IMR-90 (cell line): ENCODE measurements at regions not wholly inside any gene's neighbourhood (a gene's known extent, or its start where the extent isn't known, plus 50 kb on each side); places are given as distances from the start of the nearest gene placed in this dataset.

ENCODE experiments used
- ATAC-seq: fragments of 200-7000 bp; cut with Tn5 transposase; 2 replicates; pipeline ENCODE4 v1.9.1; 2020; ENCODE audit warnings: low read depth, mild to moderate bottlenecking, moderate library complexity
- BruUV-seq: library from RNA; stranded (reverse); fragments of 400-500 nt; replicated peaks from 2 replicates; lab custom pipeline; 2021; lab: Mats Ljungman, UMichigan
- CTCF ChIA-PET: fragments of 300-600 bp; formaldehyde crosslinking; extraction: SDS; loops from one replicate; lab custom pipeline; 2021; ENCODE audit warnings: antibody characterized with exemption; lab: Yijun Ruan, JAX
- POLR2A ChIA-PET: fragments of 300-600 bp; sonication (Branson Sonifier 250); formaldehyde crosslinking; loops from one replicate; lab custom pipeline; 2022; ENCODE audit warnings: antibody characterized with exemption; ENCODE audit not compliant: unreplicated experiment; lab: Charles Lee
- DNase-seq: peaks from one replicate; pipeline ENCODE4 v3.0.0; 2013
- H2AFZ ChIP-seq: replicated peaks from 2 replicates; pipeline ENCODE3; 2013; ENCODE audit warnings: low read length, mild to moderate bottlenecking; ENCODE audit not compliant: poor library complexity
- H2AK5ac ChIP-seq: 2 replicates; pipeline ENCODE4 v1.6.1; 2013; ENCODE audit warnings: low read depth, low read length, inconsistent platforms
- H2AK9ac ChIP-seq: replicated peaks from 2 replicates; pipeline ENCODE3; 2013; ENCODE audit warnings: mild to moderate bottlenecking, low read depth, low read length, moderate library complexity; ENCODE audit not compliant: poor library complexity
- H2BK120ac ChIP-seq: 2 replicates; pipeline ENCODE4 v1.6.1; 2013; ENCODE audit warnings: low read depth, low read length, inconsistent platforms
- H2BK15ac ChIP-seq: 3 replicates; pipeline ENCODE4 v1.6.1; 2013; ENCODE audit warnings: low read depth, low read length, inconsistent platforms
- H2BK20ac ChIP-seq: 2 replicates; pipeline ENCODE4 v1.6.1; 2013; ENCODE audit warnings: low read depth, mild to moderate bottlenecking, inconsistent platforms, low read length, moderate library complexity
- H2BK5ac ChIP-seq: 2 replicates; pipeline ENCODE4 v1.6.1; 2013; ENCODE audit warnings: mild to moderate bottlenecking, low read depth, low read length, inconsistent platforms; ENCODE audit not compliant: poor library complexity, severe bottlenecking
- H3K14ac ChIP-seq: replicated peaks from 2 replicates; pipeline ENCODE4 v1.6.1; 2013; ENCODE audit warnings: low read depth, low read length, inconsistent platforms
- H3K18ac ChIP-seq: 2 replicates; pipeline ENCODE4 v1.6.1; 2013; ENCODE audit warnings: low read depth, low read length, control low read depth
- H3K23ac ChIP-seq: 2 replicates; pipeline ENCODE4 v1.6.1; 2013; ENCODE audit warnings: low read depth, low read length, inconsistent platforms
- H3K27ac ChIP-seq: 2 replicates; pipeline ENCODE4 v1.5.1; 2013; ENCODE audit warnings: mild to moderate bottlenecking, control low read depth, low read length; ENCODE audit not compliant: insufficient read depth
- H3K27me3 ChIP-seq: 2 replicates; pipeline ENCODE4 v1.6.1; 2013; ENCODE audit warnings: low read length; ENCODE audit not compliant: control insufficient read depth, insufficient read depth
- H3K36me3 ChIP-seq: 2 replicates; pipeline ENCODE4 v1.6.1; 2013; ENCODE audit warnings: low read length, mixed read lengths; ENCODE audit not compliant: control insufficient read depth, insufficient read depth
- H3K4ac ChIP-seq: 2 replicates; pipeline ENCODE4 v1.6.1; 2013; ENCODE audit warnings: low read depth, low read length, inconsistent platforms
- H3K4me1 ChIP-seq: 2 replicates; pipeline ENCODE4 v1.6.1; 2013; ENCODE audit warnings: low read length, mixed read lengths; ENCODE audit not compliant: control insufficient read depth, insufficient read depth
- H3K4me2 ChIP-seq: 2 replicates; pipeline ENCODE4 v1.6.1; 2013; ENCODE audit warnings: low read depth, mild to moderate bottlenecking, control low read depth, low read length, moderate library complexity
- H3K4me3 ChIP-seq: 2 replicates; pipeline ENCODE4 v1.5.1; 2013; ENCODE audit warnings: low read depth, mild to moderate bottlenecking, control low read depth, low read length, moderate library complexity; ENCODE audit not compliant: insufficient read depth
- H3K56ac ChIP-seq: 2 replicates; pipeline ENCODE4 v1.6.1; 2013; ENCODE audit warnings: low read length, inconsistent platforms; ENCODE audit not compliant: insufficient read depth; ENCODE audit errors: extremely low read depth
- H3K79me1 ChIP-seq, 2 experiments: 2 replicates each; pipeline ENCODE4 v1.6.1; 2013; ENCODE audit warnings: low read length in 2 of 2, inconsistent platforms in 1 of 2, low read depth in 1 of 2
- H3K9ac ChIP-seq: 2 replicates; pipeline ENCODE4 v1.6.1; 2013; ENCODE audit warnings: low read depth, low read length, control low read depth
- H3K9me1 ChIP-seq: 2 replicates; pipeline ENCODE4 v1.6.1; 2013; ENCODE audit warnings: low read length, inconsistent platforms; ENCODE audit not compliant: insufficient read depth
- H3K9me3 ChIP-seq: 2 replicates; pipeline ENCODE4 v1.6.1; 2013; ENCODE audit warnings: low read length; ENCODE audit not compliant: control insufficient read depth, insufficient read depth
- H4K20me1 ChIP-seq: 2 replicates; pipeline ENCODE4 v1.6.1; 2013; ENCODE audit warnings: low read length, inconsistent platforms; ENCODE audit not compliant: insufficient read depth
- H4K5ac ChIP-seq: 2 replicates; pipeline ENCODE4 v1.6.1; 2013; ENCODE audit warnings: mild to moderate bottlenecking, low read depth, low read length, control low read depth
- H4K8ac ChIP-seq, 2 experiments: 2 replicates each; pipeline ENCODE4 v1.6.1; 2013; ENCODE audit warnings: low read depth in 2 of 2, low read length in 2 of 2, control low read depth in 1 of 2, inconsistent platforms in 1 of 2
- H4K91ac ChIP-seq: 2 replicates; pipeline ENCODE4 v1.6.1; 2013; ENCODE audit warnings: low read depth, low read length, inconsistent platforms; ENCODE audit not compliant: insufficient read depth
- BHLHE40 ChIP-seq: fragments of 150-350 bp; IDR thresholded peaks from 2 replicates; pipeline ENCODE4 v1.6.1; 2016; ENCODE audit warnings: mild to moderate bottlenecking, low read depth, low read length
- CEBPB ChIP-seq: IDR thresholded peaks from 2 replicates; pipeline ENCODE4 v1.6.1; 2012; ENCODE audit warnings: low read depth, low read length, improper control_type of control experiment
- CHD1 ChIP-seq: IDR thresholded peaks from 2 replicates; pipeline ENCODE4 v1.6.1; 2012; ENCODE audit warnings: low read depth, low read length, improper control_type of control experiment
- CTCF ChIP-seq: conservative IDR thresholded peaks from 2 replicates; pipeline ENCODE4 v1.5.1; 2012; ENCODE audit warnings: mild to moderate bottlenecking, low read depth, low read length, improper control_type of control experiment
- FOS ChIP-seq: fragments of 150-350 bp; IDR thresholded peaks from 2 replicates; pipeline ENCODE4 v1.6.1; 2016; ENCODE audit warnings: low read depth, low read length
- MAFK ChIP-seq: IDR thresholded peaks from 2 replicates; pipeline ENCODE4 v1.6.1; 2012; ENCODE audit warnings: low read depth, low read length, improper control_type of control experiment
- MAZ ChIP-seq: IDR thresholded peaks from 2 replicates; pipeline ENCODE4 v1.6.1; 2012; ENCODE audit warnings: low read depth, mild to moderate bottlenecking, low read length, improper control_type of control experiment, moderate library complexity, borderline replicate concordance
- MXI1 ChIP-seq: IDR thresholded peaks from 2 replicates; pipeline ENCODE4 v1.6.1; 2012; ENCODE audit warnings: low read depth, mild to moderate bottlenecking, low read length, moderate library complexity, borderline replicate concordance
- NFE2L2 ChIP-seq: fragments of 150-350 bp; IDR thresholded peaks from 2 replicates; pipeline ENCODE4 v1.6.1; 2016; ENCODE audit warnings: low read depth, mild to moderate bottlenecking, low read length
- RFX5 ChIP-seq: IDR thresholded peaks from 2 replicates; pipeline ENCODE4 v1.8.0; 2012; ENCODE audit warnings: low read depth, mild to moderate bottlenecking, low read length, moderate library complexity
- SMC3 ChIP-seq: fragments of 150-350 bp; IDR thresholded peaks from 2 replicates; pipeline ENCODE4 v1.6.1; 2016; ENCODE audit warnings: low read depth, mild to moderate bottlenecking, antibody characterized with exemption, low read length, moderate library complexity
- USF2 ChIP-seq: fragments of 150-350 bp; IDR thresholded peaks from 2 replicates; pipeline ENCODE4 v1.6.1; 2017; ENCODE audit warnings: mild to moderate bottlenecking, antibody characterized with exemption, low read length, low read depth
- WGBS, 2 experiments: methylation state at CpG; one replicate each; pipeline versions ENCODE4 v1.1.5 to v1.1.7; 2013; ENCODE audit warnings: missing lambda C conversion rate in 2 of 2; ENCODE audit not compliant: insufficient read length in 1 of 2; ENCODE audit errors: extremely low coverage in 2 of 2; 5-methylcytosine and 5-hydroxymethylcytosine counted together
- dilution Hi-C: fragments of 300-500 bp; cut with HindIII; formaldehyde crosslinking; loops from one replicate; pipeline ENCODE4 v1.14.3; 2018; ENCODE audit warnings: low sequenced_read_pairs; ENCODE audit not compliant: unreplicated experiment
- in situ Hi-C: fragments of 300-500 bp; cut with MboI; formaldehyde crosslinking; loops from 3 replicates; pipeline ENCODE4 v1.14.3; 2019; ENCODE audit warnings: low sequenced_read_pairs, inconsistent platforms, mixed read lengths
- intact Hi-C: fragments of 100-400 bp; cut with micrococcal nuclease; formaldehyde crosslinking; loops from 2 replicates; pipeline ENCODE4 v1.10.0; 2022

GRCh38 chr2:54384301-54385203 lies 71.6 kb upstream of the SPTBN1 start:
- no peak overlapping the region for H2AK5ac ChIP-seq

More at GRCh38 chr2:54384301-54385203, 71.6 kb upstream of the SPTBN1 start:
- Histone ChIP-seq H4K20me1 (no peaks in the 10 kb centered on the region), H3K27ac (no peak overlapping the region), H4K5ac (no peak overlapping the region), H3K23ac (no peak overlapping the region), H3K4ac (no peak overlapping the region), H3K18ac (no peak overlapping the region), H4K8ac (no peak overlapping the region), H2BK15ac (no peak overlapping the region; the same call in 2 of the 3 replicates), H2BK20ac (no peak overlapping the region), H3K9me3 (no peaks in the 10 kb centered on the region), H3K36me3 (no peaks in the 10 kb centered on the region), H2BK5ac (no peak overlapping the region), H3K4me1 (no peaks in the 10 kb centered on the region), H3K4me2 (no peak overlapping the region), H4K91ac (no peak overlapping the region), H3K79me1 (no peaks in the 10 kb centered on the region), H3K4me3 (no peak overlapping the region), H3K56ac (no peak overlapping the region), H2AFZ (no peak overlapping the region), H2AK9ac (no peak overlapping the region), H3K9me1 (peaks cover 5% of the 10 kb centered on the region; the same call in 1 of the 2 replicates), H2BK120ac (no peak overlapping the region), H3K14ac (no peak overlapping the region), H3K27me3 (no peaks in the 10 kb centered on the region), H3K9ac (no peak overlapping the region)
- no CpG with 5 or more reads among the region's 11 CpGs for WGBS, 2 experiments
- in situ Hi-C loops (no loop called here), intact Hi-C loops (no loop called here), dilution Hi-C loops (no loop called here)
- ChIA-PET POLR2A (no interaction called here), CTCF (interaction anchor here (0.7 kb wide), 1 partner anchor 29 kb away, joined by 3 read pairs; no protein-coding TSS in a partner anchor)
- no peak for DNase-seq
- TF ChIP-seq CTCF (no peak), MXI1 (no peak), RFX5 (no peak), USF2 (no peak), MAZ (no peak), NFE2L2 (no peak), SMC3 (no peak), CHD1 (no peak), FOS (no peak), CEBPB (no peak), BHLHE40 (no peak), MAFK (no peak)
- no peak for ATAC-seq
- BruUV-seq, result no TSS peak
